CD8-positive, alpha-beta memory T cell (primary cell): ENCODE measurements at regions not wholly inside any gene's neighbourhood (a gene's known extent, or its start where the extent isn't known, plus 50 kb on each side); places are given as distances from the start of the nearest gene placed in this dataset.
"Not testable (repeated sequence)": the region's sequence is repeated elsewhere in the genome, so short reads cannot be mapped to it uniquely, and the experiment has no call there.

Source experiments
- CTCF ChIA-PET: fragments of 350-600 bp; sonication (Branson Sonifier 250); formaldehyde crosslinking; loops from one replicate; lab custom pipeline; 2021; ENCODE audit warnings: antibody characterized with exemption; lab: Charles Lee
- POLR2A ChIA-PET: fragments of 350-600 bp; sonication (Branson Sonifier 250); formaldehyde crosslinking; loops from one replicate; lab custom pipeline; 2021; ENCODE audit warnings: antibody characterized with exemption; lab: Charles Lee
- DNase-seq, 5 donors: peaks; one replicate each; pipeline versions ENCODE4 v3.0.0 to v3.0.0-alpha.2; 2020 to 2022; ENCODE audit warnings: mixed read lengths in 1 of 5
- H3K27ac ChIP-seq: one replicate; pipeline ENCODE4 v1.7.0; 2013; ENCODE audit warnings: low read depth, mild to moderate bottlenecking, low read length, moderate library complexity
- H3K27me3 ChIP-seq: 2 replicates; pipeline ENCODE4 v1.7.0; 2013; ENCODE audit warnings: low read length, mild to moderate bottlenecking; ENCODE audit not compliant: insufficient read depth, poor library complexity, severe bottlenecking
- H3K36me3 ChIP-seq: 2 replicates; pipeline ENCODE4 v1.7.0; 2013; ENCODE audit warnings: mild to moderate bottlenecking, low read length, moderate library complexity; ENCODE audit not compliant: insufficient read depth
- H3K4me1 ChIP-seq: 2 replicates; pipeline ENCODE4 v1.7.0; 2013; ENCODE audit warnings: mild to moderate bottlenecking, low read length, moderate library complexity; ENCODE audit not compliant: insufficient read depth
- H3K4me3 ChIP-seq: 2 replicates; pipeline ENCODE4 v1.7.0; 2013; ENCODE audit warnings: mild to moderate bottlenecking, low read length
- H3K9me3 ChIP-seq: 2 replicates; pipeline ENCODE4 v1.7.0; 2013; ENCODE audit warnings: mild to moderate bottlenecking, low read length
- H3K27ac Mint-ChIP-seq, 8 donors: one replicate each; pipeline ENCODE4 v1.8.0; 2020 to 2021; ENCODE audit warnings: mixed read lengths in 8 of 8, mild to moderate bottlenecking in 6 of 8, inconsistent platforms in 3 of 8, moderate library complexity in 3 of 8
- H3K27me3 Mint-ChIP-seq, 2 donors: one replicate each; pipeline ENCODE4 v1.8.0; 2020 to 2021; ENCODE audit warnings: mixed read lengths in 2 of 2, mild to moderate bottlenecking in 1 of 2, moderate library complexity in 1 of 2
- H3K36me3 Mint-ChIP-seq, 3 donors: one replicate each; pipeline ENCODE4 v1.8.0; 2020 to 2021; ENCODE audit warnings: mixed read lengths in 3 of 3, inconsistent platforms in 1 of 3, mild to moderate bottlenecking in 1 of 3
- H3K4me1 Mint-ChIP-seq, 3 donors: one replicate each; pipeline ENCODE4 v1.8.0; 2020 to 2021; ENCODE audit warnings: mixed read lengths in 3 of 3, inconsistent platforms in 1 of 3, mild to moderate bottlenecking in 1 of 3
- H3K4me3 Mint-ChIP-seq, 7 donors: one replicate each; pipeline ENCODE4 v1.8.0; 2020 to 2021; ENCODE audit warnings: mixed read lengths in 7 of 7, mild to moderate bottlenecking in 6 of 7, moderate library complexity in 4 of 7, inconsistent platforms in 2 of 7
- H3K9me3 Mint-ChIP-seq, 5 donors: one replicate each; pipeline ENCODE4 v1.8.0; 2020 to 2022; ENCODE audit warnings: mixed read lengths in 5 of 5, mild to moderate bottlenecking in 3 of 5, moderate library complexity in 2 of 5, inconsistent platforms in 1 of 5

GRCh38 chrX:20686256-20686655 is 419.5 kb upstream of the RPS6KA3 start:
- Mint-ChIP-seq H3K27me3 (peaks cover 3 to 4% of the 10 kb centered on the region in 2 donors), H3K4me1 (no peaks in the 10 kb centered on the region), H3K36me3 (no peaks in the 10 kb centered on the region), H3K9me3 (peaks cover 0 to 4% (median 0%) of the 10 kb centered on the region in 5 donors), H3K4me3 (no peak overlapping the region), H3K27ac (no peak overlapping the region)
- H3K27me3 ChIP-seq: no peaks in the 10 kb centered on the region
- ChIA-PET CTCF (no interaction called here), POLR2A (no interaction called here)
- no peak for DNase-seq
- H3K36me3 ChIP-seq: no peaks in the 10 kb centered on the region
- no peak overlapping the region for H3K27ac ChIP-seq
- H3K9me3 ChIP-seq: no peaks in the 10 kb centered on the region
- H3K4me3 ChIP-seq: no peak overlapping the region
- H3K4me1 ChIP-seq: no peaks in the 10 kb centered on the region

DNA sequence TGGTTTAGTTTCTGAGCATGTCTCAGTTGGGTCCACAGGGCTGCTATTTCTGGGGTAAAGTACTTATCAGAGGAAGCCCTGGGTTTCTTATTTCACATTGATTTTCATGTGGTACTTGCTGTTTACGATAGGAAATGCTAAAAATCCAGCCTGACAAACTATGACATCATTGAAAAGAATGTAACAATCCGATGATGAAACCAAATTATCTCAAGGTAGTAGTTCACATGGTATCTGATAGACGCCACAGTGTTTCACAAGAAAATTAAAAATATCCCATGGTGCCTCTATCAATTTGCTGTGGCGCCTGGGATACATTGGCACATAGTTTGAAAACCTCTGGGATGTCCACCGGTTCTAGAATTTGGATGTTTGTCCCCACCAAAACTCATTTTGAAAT is 418.9 kb upstream of the RPS6KA3 start:
- Mint-ChIP-seq H3K27ac (no peak overlapping the region), H3K4me1 (no peaks in the 10 kb centered on the region), H3K4me3 (no peak overlapping the region), H3K36me3 (no peaks in the 10 kb centered on the region), H3K9me3 (peaks cover 0 to 4% (median 0%) of the 10 kb centered on the region in 5 donors), H3K27me3 (peaks cover 3 to 4% of the 10 kb centered on the region in 2 donors)
- Histone ChIP-seq H3K27me3 (no peaks in the 10 kb centered on the region), H3K27ac (no peak overlapping the region), H3K9me3 (no peaks in the 10 kb centered on the region), H3K4me3 (no peak overlapping the region), H3K36me3 (no peaks in the 10 kb centered on the region), H3K4me1 (no peaks in the 10 kb centered on the region)
- no peak for DNase-seq
- ChIA-PET POLR2A (no interaction called here), CTCF (no interaction called here)

GRCh38 chrX:20681683-20682082 is 415.0 kb upstream of the RPS6KA3 start:
- Mint-ChIP-seq H3K27me3 (peaks cover 0 to 4% of the 10 kb centered on the region in 2 donors), H3K4me3 (no peak overlapping the region), H3K27ac (no peak overlapping the region), H3K36me3 (no peaks in the 10 kb centered on the region), H3K9me3 (peaks cover 0 to 3% (median 0%) of the 10 kb centered on the region in 5 donors), H3K4me1 (no peaks in the 10 kb centered on the region)
- no peaks in the 10 kb centered on the region for H3K36me3 ChIP-seq
- POLR2A ChIA-PET: no interaction called here
- H3K27me3 ChIP-seq: no peaks in the 10 kb centered on the region
- no peaks in the 10 kb centered on the region for H3K9me3 ChIP-seq
- no peak overlapping the region for H3K4me3 ChIP-seq
- H3K27ac ChIP-seq: no peak overlapping the region
- CTCF ChIA-PET: no interaction called here
- no peak for DNase-seq
- no peaks in the 10 kb centered on the region for H3K4me1 ChIP-seq

- Histone ChIP-seq H3K27me3 (no peaks in the 10 kb centered on the region), H3K4me3 (no peak overlapping the region), H3K4me1 (no peaks in the 10 kb centered on the region), H3K27ac (no peak overlapping the region), H3K36me3 (no peaks in the 10 kb centered on the region), H3K9me3 (no peaks in the 10 kb centered on the region)
- no peak for DNase-seq
- ChIA-PET CTCF (no interaction called here), POLR2A (no interaction called here)
- Mint-ChIP-seq H3K4me1 (no peaks in the 10 kb centered on the region), H3K27me3 (peaks cover 0 to 4% of the 10 kb centered on the region in 2 donors), H3K27ac (no peak overlapping the region), H3K36me3 (no peaks in the 10 kb centered on the region), H3K9me3 (peaks cover 0 to 3% (median 0%) of the 10 kb centered on the region in 5 donors), H3K4me3 (no peak overlapping the region)
Measured at GRCh38 chrX:20680998-20681397, 414.3 kb upstream of the RPS6KA3 start.

DNA sequence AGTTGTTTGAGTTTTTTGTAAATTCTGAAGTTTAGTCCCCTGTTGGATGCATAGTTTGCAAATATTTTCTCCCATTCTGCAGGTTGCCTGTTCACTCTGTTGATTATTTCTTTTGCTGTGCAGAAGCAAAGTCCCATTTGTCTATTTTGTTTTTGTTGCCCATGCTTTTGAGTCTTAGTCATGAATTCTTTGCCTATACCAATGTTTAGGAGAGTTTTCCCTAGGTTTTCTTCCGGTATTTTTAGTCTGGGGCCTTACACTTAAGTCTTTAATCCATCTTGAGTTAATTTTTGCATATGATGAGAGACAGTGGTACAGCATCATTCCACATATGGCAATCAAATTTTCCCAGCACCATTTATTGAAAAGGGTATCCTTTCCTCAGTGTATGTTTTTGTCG is 405.8 kb upstream of the RPS6KA3 start:
- Histone ChIP-seq H3K27ac (no peak overlapping the region), H3K9me3 (no peaks in the 10 kb centered on the region), H3K4me1 (no peaks in the 10 kb centered on the region), H3K27me3 (no peaks in the 10 kb centered on the region), H3K4me3 (no peak overlapping the region), H3K36me3 (no peaks in the 10 kb centered on the region)
- Mint-ChIP-seq H3K4me1 (no peaks in the 10 kb centered on the region), H3K27me3 (no peaks in the 10 kb centered on the region), H3K27ac (no peak overlapping the region), H3K36me3 (no peaks in the 10 kb centered on the region), H3K4me3 (no peak overlapping the region), H3K9me3 (peaks cover 0 to under 1% (median 0%) of the 10 kb centered on the region in 5 donors)
- POLR2A ChIA-PET: no interaction called here
- CTCF ChIA-PET: no interaction called here
- DNase-seq: no peak

DNA sequence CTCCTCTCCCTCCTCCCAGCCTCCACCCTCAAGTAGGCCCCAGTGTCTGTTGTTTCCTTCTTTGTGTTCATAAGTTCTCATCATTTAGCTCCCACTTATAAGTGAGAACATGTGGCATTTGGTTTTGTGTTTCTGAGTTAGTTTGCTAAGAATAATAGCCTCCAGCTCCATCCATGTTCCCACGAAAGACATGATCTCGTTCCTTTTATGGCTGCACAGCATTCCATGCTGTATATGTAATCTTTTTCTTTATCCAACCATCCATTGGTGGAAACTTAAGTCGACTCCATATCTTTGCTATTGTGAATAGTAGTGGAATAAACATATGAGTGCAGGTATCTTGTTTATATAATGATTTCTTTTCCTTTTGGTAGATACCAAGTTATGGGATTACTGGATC is 405.0 kb upstream of the RPS6KA3 start:
- H3K4me3 Mint-ChIP-seq, H3K9me3 ChIP-seq, H3K4me1 Mint-ChIP-seq, DNase-seq, H3K27ac ChIP-seq, POLR2A ChIA-PET, CTCF ChIA-PET, H3K36me3 Mint-ChIP-seq, H3K4me1 ChIP-seq, H3K27me3 ChIP-seq, H3K27me3 Mint-ChIP-seq, H3K27ac Mint-ChIP-seq, H3K36me3 ChIP-seq, H3K4me3 ChIP-seq, H3K9me3 Mint-ChIP-seq: not testable (repeated sequence)

- Histone ChIP-seq H3K4me3 (no peak overlapping the region), H3K4me1 (no peaks in the 10 kb centered on the region), H3K27me3 (no peaks in the 10 kb centered on the region), H3K27ac (no peak overlapping the region), H3K9me3 (no peaks in the 10 kb centered on the region), H3K36me3 (no peaks in the 10 kb centered on the region)
- POLR2A ChIA-PET: no interaction called here
- H3K9me3 Mint-ChIP-seq: no peaks in the 10 kb centered on the region
- no peaks in the 10 kb centered on the region for H3K4me1 Mint-ChIP-seq
- H3K27me3 Mint-ChIP-seq: no peaks in the 10 kb centered on the region
- DNase-seq: no peak
- CTCF ChIA-PET: no interaction called here
- no peak overlapping the region for H3K27ac Mint-ChIP-seq
- no peak overlapping the region for H3K4me3 Mint-ChIP-seq
- no peaks in the 10 kb centered on the region for H3K36me3 Mint-ChIP-seq
Measured at GRCh38 chrX:20670611-20671010, 403.9 kb upstream of the RPS6KA3 start.

DNA sequence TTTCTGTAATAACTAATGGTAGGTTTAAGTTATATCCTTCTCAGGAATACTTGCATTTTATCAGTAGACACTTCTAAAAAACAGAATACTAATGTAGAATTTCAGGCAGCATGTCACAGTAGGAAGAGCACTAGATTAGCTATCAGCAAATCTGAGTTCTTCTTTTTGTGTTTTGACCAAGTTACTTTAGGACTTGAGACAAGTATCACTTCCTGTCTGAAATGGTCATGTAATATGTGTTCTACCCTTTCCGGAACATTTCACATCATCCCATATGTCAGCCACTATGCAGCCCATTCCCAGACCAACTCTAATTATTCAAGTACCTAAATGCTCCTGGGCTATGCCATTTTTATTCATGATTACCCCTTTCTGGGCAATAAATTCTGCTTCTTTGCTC is 401.8 kb upstream of the RPS6KA3 start:
- DNase-seq: no peak
- H3K4me3 ChIP-seq: no peak overlapping the region
- POLR2A ChIA-PET: no interaction called here
- H3K9me3 ChIP-seq: no peaks in the 10 kb centered on the region
- H3K27ac ChIP-seq: no peak overlapping the region
- no peak overlapping the region for H3K4me3 Mint-ChIP-seq
- H3K27me3 Mint-ChIP-seq: peaks cover 0 to 3% of the 10 kb centered on the region in 2 donors
- H3K36me3 ChIP-seq: no peaks in the 10 kb centered on the region
- CTCF ChIA-PET: no interaction called here
- H3K4me1 Mint-ChIP-seq: no peaks in the 10 kb centered on the region
- H3K27ac Mint-ChIP-seq: no peak overlapping the region
- H3K36me3 Mint-ChIP-seq: no peaks in the 10 kb centered on the region
- no peaks in the 10 kb centered on the region for H3K4me1 ChIP-seq
- H3K9me3 Mint-ChIP-seq: peaks cover 0 to 2% (median 0%) of the 10 kb centered on the region in 5 donors
- no peaks in the 10 kb centered on the region for H3K27me3 ChIP-seq

DNA sequence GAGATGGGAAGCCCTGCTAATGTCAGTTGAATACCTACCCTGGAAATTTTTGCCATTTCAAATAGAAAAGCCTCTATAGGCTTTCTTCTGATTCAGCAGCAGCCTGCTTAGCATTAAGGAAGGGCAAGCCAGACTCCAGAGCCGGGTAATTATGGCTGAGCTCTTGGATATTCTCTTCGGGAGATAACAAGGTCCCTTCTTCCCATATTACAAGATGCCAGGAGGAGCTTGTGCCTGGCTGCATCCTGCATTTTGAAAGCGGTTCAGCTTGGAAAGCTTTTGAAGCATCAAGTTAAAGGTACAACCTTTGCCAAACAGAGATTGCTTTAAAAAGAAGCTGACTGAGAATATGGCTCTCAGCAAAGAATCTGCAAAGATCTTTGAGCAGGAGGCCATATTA is 399.6 kb upstream of the RPS6KA3 start:
- no peak overlapping the region for H3K4me3 Mint-ChIP-seq
- Histone ChIP-seq H3K4me3 (no peak overlapping the region), H3K9me3 (no peaks in the 10 kb centered on the region), H3K27ac (no peak overlapping the region), H3K4me1 (no peaks in the 10 kb centered on the region), H3K36me3 (no peaks in the 10 kb centered on the region), H3K27me3 (no peaks in the 10 kb centered on the region)
- peaks cover 1 to 7% of the 10 kb centered on the region in 2 donors for H3K27me3 Mint-ChIP-seq
- DNase-seq: no peak
- ChIA-PET POLR2A (no interaction called here), CTCF (no interaction called here)
- H3K4me1 Mint-ChIP-seq: no peaks in the 10 kb centered on the region
- H3K9me3 Mint-ChIP-seq: peaks cover 0 to 2% (median 0%) of the 10 kb centered on the region in 5 donors
- H3K27ac Mint-ChIP-seq: no peak overlapping the region
- no peaks in the 10 kb centered on the region for H3K36me3 Mint-ChIP-seq
